ENCODE measurements at regions not wholly inside any gene's neighbourhood (a gene's known extent, or its start where the extent isn't known, plus 50 kb on each side); places are given as distances from the start of the nearest gene placed in this dataset.
"Not testable (repeated sequence)": the region's sequence is repeated elsewhere in the genome, so short reads cannot be mapped to it uniquely, and the experiment has no call there.

- DNase-seq (ENCODE audit: low spot score in 2 of 2) (no peak), ATAC-seq (no peak)
- H3K9me3 Mint-ChIP-seq = no peaks in the 10 kb centered on the region
- no peak overlapping the region for H3K27ac Mint-ChIP-seq
- no peaks in the 10 kb centered on the region for H3K36me3 Mint-ChIP-seq
Measured at GRCh38 chr10:100632027-100632426, 96.3 kb downstream of the HIF1AN start.

- H3K36me3 Mint-ChIP-seq = no peaks in the 10 kb centered on the region
Measured at GRCh38 chr10:100634034-100634433, 98.3 kb downstream of the HIF1AN start.

GRCh38 chr10:100636848-100637553, 101.3 kb downstream of the HIF1AN start:
- Mint-ChIP-seq H3K27ac (no peak overlapping the region), H3K36me3 (no peaks in the 10 kb centered on the region), H3K9me3 (no peaks in the 10 kb centered on the region)
- no peak for DNase-seq (ENCODE audit: low spot score in 2 of 2)
- no peak for ATAC-seq

More at GRCh38 chr10:100634034-100634433, 98.3 kb downstream of the HIF1AN start:
- ATAC-seq = no peak
- no peaks in the 10 kb centered on the region for H3K9me3 Mint-ChIP-seq
- H3K27ac Mint-ChIP-seq = no peak overlapping the region
- no peak for DNase-seq (ENCODE audit: low spot score in 2 of 2)

GRCh38 chr10:100637785-100638184, 102.0 kb downstream of the HIF1AN start:
- Mint-ChIP-seq H3K27ac (no peak overlapping the region), H3K36me3 (no peaks in the 10 kb centered on the region), H3K9me3 (no peaks in the 10 kb centered on the region)
- DNase-seq (ENCODE audit: low spot score in 2 of 2) (no peak), ATAC-seq (peak; percentile 9 to 72)

- not testable (repeated sequence) for ATAC-seq, H3K27ac Mint-ChIP-seq
Measured at GRCh38 chr10:100638969-100639368, 103.2 kb downstream of the HIF1AN start.

GRCh38 chr10:100642295-100642994, 102.9 kb upstream of the PAX2 start:
- no peaks in the 10 kb centered on the region for H3K9me3 Mint-ChIP-seq
- DNase-seq (ENCODE audit: low spot score in 2 of 2) = no peak
- H3K36me3 Mint-ChIP-seq = no peaks in the 10 kb centered on the region

More at GRCh38 chr10:100638969-100639368, 103.2 kb downstream of the HIF1AN start:
- H3K36me3 Mint-ChIP-seq; H3K9me3 Mint-ChIP-seq; DNase-seq (ENCODE audit: low spot score in 2 of 2): not testable (repeated sequence)

GRCh38 chr10:100645091-100645490, 100.3 kb upstream of the PAX2 start:
- no peak for ATAC-seq
- no peaks in the 10 kb centered on the region for H3K36me3 Mint-ChIP-seq

More at GRCh38 chr10:100642295-100642994, 102.9 kb upstream of the PAX2 start:
- H3K27ac Mint-ChIP-seq = no peak overlapping the region
- ATAC-seq = peak in 1 of 2 donors; percentile 77

GRCh38 chr10:100645613-100646392, 99.6 kb upstream of the PAX2 start:
- Mint-ChIP-seq H3K9me3 (no peaks in the 10 kb centered on the region), H3K27ac (no peak overlapping the region), H3K36me3 (no peaks in the 10 kb centered on the region)
- ATAC-seq (no peak), DNase-seq (ENCODE audit: low spot score in 2 of 2) (no peak)

More at GRCh38 chr10:100645091-100645490, 100.3 kb upstream of the PAX2 start:
- DNase-seq (ENCODE audit: low spot score in 2 of 2) = no peak
- H3K9me3 Mint-ChIP-seq = no peaks in the 10 kb centered on the region
- H3K27ac Mint-ChIP-seq = peak overlapping the region in 1 of 2 donors; percentile 18

- DNase-seq (ENCODE audit: low spot score in 2 of 2) = no peak
- ATAC-seq = peak in 1 of 2 donors; percentile 69
- no peaks in the 10 kb centered on the region for H3K36me3 Mint-ChIP-seq
- H3K27ac Mint-ChIP-seq = no peak overlapping the region
- H3K9me3 Mint-ChIP-seq = no peaks in the 10 kb centered on the region
Measured at GRCh38 chr10:100647928-100648327, 97.5 kb upstream of the PAX2 start.

GRCh38 chr10:100650693-100651092, 94.7 kb upstream of the PAX2 start:
- Mint-ChIP-seq H3K9me3 (no peaks in the 10 kb centered on the region), H3K36me3 (peaks cover 6 to 9% of the 10 kb centered on the region in 2 donors), H3K27ac (no peak overlapping the region)
- ATAC-seq (no peak), DNase-seq (ENCODE audit: low spot score in 2 of 2) (no peak)

- not testable (repeated sequence) for DNase-seq (ENCODE audit: low spot score in 2 of 2); H3K27ac Mint-ChIP-seq; ATAC-seq; H3K9me3 Mint-ChIP-seq
- peaks cover 6 to 11% of the 10 kb centered on the region in 2 donors for H3K36me3 Mint-ChIP-seq
Measured at GRCh38 chr10:100651099-100651498, 94.3 kb upstream of the PAX2 start.

GRCh38 chr10:100651916-100652315, 93.5 kb upstream of the PAX2 start:
- Mint-ChIP-seq H3K27ac (no peak overlapping the region), H3K9me3 (no peaks in the 10 kb centered on the region), H3K36me3 (peaks cover 6 to 12% of the 10 kb centered on the region in 2 donors)
- ATAC-seq = no peak
- no peak for DNase-seq (ENCODE audit: low spot score in 2 of 2)

- no peak for DNase-seq (ENCODE audit: low spot score in 2 of 2)
- ATAC-seq = no peak
- Mint-ChIP-seq H3K27ac (no peak overlapping the region), H3K9me3 (no peaks in the 10 kb centered on the region), H3K36me3 (peaks cover 6 to 17% of the 10 kb centered on the region in 2 donors)
Measured at GRCh38 chr10:100652406-100653135, 92.8 kb upstream of the PAX2 start.

- DNase-seq (ENCODE audit: low spot score in 2 of 2) = no peak
- Mint-ChIP-seq H3K9me3 (no peaks in the 10 kb centered on the region), H3K36me3 (peaks cover 6 to 17% of the 10 kb centered on the region in 2 donors), H3K27ac (no peak overlapping the region)
- ATAC-seq = no peak
Measured at GRCh38 chr10:100653238-100653956, 92.0 kb upstream of the PAX2 start.

GRCh38 chr10:100653957-100654781, 91.2 kb upstream of the PAX2 start:
- DNase-seq (ENCODE audit: low spot score in 2 of 2) (no peak), ATAC-seq (peak; percentile 41 to 54)
- peak overlapping the region in 1 of 2 donors; percentile 32 for H3K27ac Mint-ChIP-seq
- H3K36me3 Mint-ChIP-seq = peaks cover 6 to 17% of the 10 kb centered on the region in 2 donors
- H3K9me3 Mint-ChIP-seq = no peaks in the 10 kb centered on the region

All from activated naive CD4-positive, alpha-beta T cell treated with anti-CD3 and anti-CD28 coated beads, Interleukin-2, amount 50 U/mL, for 72 hours (primary cell).